Breast epithelium (tissue), 4 donors: ENCODE measurements at regions not wholly inside any gene's neighbourhood (a gene's known extent, or its start where the extent isn't known, plus 50 kb on each side); places are given as distances from the start of the nearest gene placed in this dataset.

Experiments used
- DNase-seq, 2 donors: peaks; one replicate each; pipeline ENCODE4 v3.0.0-alpha.2; 2019; ENCODE audit warnings: low spot score in 2 of 2
- H3K27ac ChIP-seq, 2 donors: fragments of 200-600 bp; sonication (generic) in 1 of 2; one replicate each; pipeline ENCODE4 v1.5.1; 2016 to 2019; ENCODE audit warnings: mild to moderate bottlenecking in 1 of 2
- H3K27me3 ChIP-seq, 2 donors: fragments of 200-600 bp; sonication (generic) in 1 of 2; one replicate each; pipeline versions ENCODE4 v1.5.1 to v1.6.0; 2017 to 2019; ENCODE audit warnings: control low read depth in 1 of 2, mild to moderate bottlenecking in 1 of 2
- H3K36me3 ChIP-seq: fragments of 200-600 bp; one replicate; pipeline ENCODE4 v1.5.1; 2019
- H3K4me1 ChIP-seq, 2 donors: fragments of 200-600 bp; sonication (generic); one replicate each; pipeline ENCODE4 v1.5.1; 2016 to 2019; ENCODE audit warnings: control low read depth in 1 of 2
- H3K4me3 ChIP-seq, 3 donors: fragments of 200-600 bp; sonication (generic); 1 replicate in 2 of 3; 2 replicates in 1 of 3; pipeline ENCODE4 v1.5.1; 2016 to 2019; ENCODE audit warnings: mild to moderate bottlenecking in 3 of 3, moderate library complexity in 2 of 3
- H3K9me3 ChIP-seq, 2 donors: fragments of 200-600 bp; sonication (generic) in 1 of 2; one replicate each; pipeline ENCODE4 v1.5.1; 2016 to 2019; ENCODE audit warnings: control low read depth in 1 of 2
- CTCF ChIP-seq, 3 donors: fragments of 450-650 bp; IDR thresholded peaks; one replicate each; pipeline ENCODE4 v1.5.1; 2016 to 2017; ENCODE audit warnings: antibody characterized with exemption in 3 of 3, mild to moderate bottlenecking in 3 of 3, moderate library complexity in 3 of 3
- POLR2A ChIP-seq: fragments of 450-650 bp; IDR thresholded peaks from one replicate; pipeline ENCODE4 v1.6.1; 2016; ENCODE audit warnings: antibody characterized with exemption, mild to moderate bottlenecking, moderate library complexity
- POLR2AphosphoS5 ChIP-seq, 3 donors: sonication (generic); formaldehyde crosslinking; IDR thresholded peaks; one replicate each; pipeline ENCODE4 v1.6.1; 2017; ENCODE audit warnings: antibody characterized with exemption in 3 of 3
- intact Hi-C: fragments of 100-400 bp; cut with DNase I; formaldehyde crosslinking; loops from one replicate; pipeline ENCODE4 v1.15.1; 2023; ENCODE audit warnings: low total_unique reads

- H3K9me3 ChIP-seq, result no peaks in the 10 kb centered on the region
- peaks cover 0 to 13% of the 10 kb centered on the region in 2 donors for H3K27me3 ChIP-seq
- DNase-seq, result no peak
- H3K4me1 ChIP-seq, result no peaks in the 10 kb centered on the region
- no peaks in the 10 kb centered on the region for H3K36me3 ChIP-seq
- H3K4me3 ChIP-seq, result no peak overlapping the region
- intact Hi-C loops, result no loop called here
- no peak overlapping the region for H3K27ac ChIP-seq
- no peak for TF ChIP-seq POLR2A
- no peak for TF ChIP-seq POLR2AphosphoS5 (IDR thresholded peaks at IDR 0.05)
- TF ChIP-seq CTCF (IDR thresholded peaks at IDR 0.05), result no peak
Observed at GRCh38 chr1:34621916-34622315, 132.9 kb upstream of the GJB5 start.

- no peak for TF ChIP-seq POLR2A
- no peak for TF ChIP-seq CTCF (IDR thresholded peaks at IDR 0.05)
- no peak for TF ChIP-seq POLR2AphosphoS5 (IDR thresholded peaks at IDR 0.05)
- no peak overlapping the region for H3K27ac ChIP-seq
- intact Hi-C loops, result no loop called here
- no peak for DNase-seq
- H3K4me1 ChIP-seq, result no peaks in the 10 kb centered on the region
- peaks cover 0 to 2% of the 10 kb centered on the region in 2 donors for H3K27me3 ChIP-seq
- H3K36me3 ChIP-seq, result no peaks in the 10 kb centered on the region
- H3K9me3 ChIP-seq, result no peaks in the 10 kb centered on the region
- no peak overlapping the region for H3K4me3 ChIP-seq
Observed at GRCh38 chr1:34625521-34626015, 129.3 kb upstream of the GJB5 start.

- TF ChIP-seq POLR2A (no peak), CTCF (IDR thresholded peaks at IDR 0.05) (no peak), POLR2AphosphoS5 (IDR thresholded peaks at IDR 0.05) (no peak)
- no peak overlapping the region for H3K27ac ChIP-seq
- intact Hi-C loops, result no loop called here
- H3K36me3 ChIP-seq, result no peaks in the 10 kb centered on the region
- DNase-seq, result no peak
- no peaks in the 10 kb centered on the region for H3K9me3 ChIP-seq
- H3K4me3 ChIP-seq, result no peak overlapping the region
- H3K27me3 ChIP-seq, result peaks cover 0 to 2% of the 10 kb centered on the region in 2 donors
- H3K4me1 ChIP-seq, result no peaks in the 10 kb centered on the region
Observed at GRCh38 chr1:34627465-34628240, 127.2 kb upstream of the GJB5 start.

GRCh38 chr1:34631126-34631525 lies 123.7 kb upstream of the GJB5 start:
- Histone ChIP-seq H3K4me3 (no peak overlapping the region), H3K36me3 (no peaks in the 10 kb centered on the region), H3K4me1 (no peaks in the 10 kb centered on the region), H3K9me3 (no peaks in the 10 kb centered on the region), H3K27ac (no peak overlapping the region), H3K27me3 (no peaks in the 10 kb centered on the region)
- DNase-seq, result no peak
- TF ChIP-seq POLR2AphosphoS5 (IDR thresholded peaks at IDR 0.05) (no peak), POLR2A (no peak), CTCF (IDR thresholded peaks at IDR 0.05) (no peak)
- intact Hi-C loops, result no loop called here

- H3K27ac ChIP-seq, result no peak overlapping the region
Observed at GRCh38 chr1:34639701-34640100, 115.1 kb upstream of the GJB5 start.

More at GRCh38 chr1:34639701-34640100, 115.1 kb upstream of the GJB5 start:
- Histone ChIP-seq H3K27me3 (peaks cover 0 to 7% of the 10 kb centered on the region in 2 donors), H3K4me1 (no peaks in the 10 kb centered on the region), H3K9me3 (no peaks in the 10 kb centered on the region), H3K4me3 (no peak overlapping the region), H3K36me3 (no peaks in the 10 kb centered on the region)
- DNase-seq, result no peak
- no peak for TF ChIP-seq POLR2A
- no peak for TF ChIP-seq POLR2AphosphoS5 (IDR thresholded peaks at IDR 0.05)
- TF ChIP-seq CTCF (IDR thresholded peaks at IDR 0.05), result no peak
- intact Hi-C loops, result no loop called here
